GM12878 (cell line): ENCODE measurements at regions not wholly inside any gene's neighbourhood (a gene's known extent, or its start where the extent isn't known, plus 50 kb on each side); places are given as distances from the start of the nearest gene placed in this dataset.

ENCODE experiments used
- ATAC-seq: fragments of 200-7000 bp; cut with Tn5 transposase; 3 replicates; pipeline ENCODE4 v1.9.1; 2020; ENCODE audit warnings: mild to moderate bottlenecking, moderate library complexity
- BruUV-seq: library from RNA; stranded (reverse); fragments of 400-500 nt; replicated peaks from 2 replicates; lab custom pipeline; 2021; lab: Mats Ljungman, UMichigan
- CTCF ChIA-PET: fragments of 300-600 bp; sonication (Branson Sonifier 250); formaldehyde crosslinking; extraction: SDS; loops from one replicate; lab custom pipeline; 2021; ENCODE audit warnings: inconsistent platforms; lab: Yijun Ruan, JAX
- POLR2A ChIA-PET: fragments of 350-600 bp; formaldehyde crosslinking; extraction: SDS; loops from one replicate; lab custom pipeline; 2021; ENCODE audit warnings: inconsistent platforms; lab: Charles Lee
- RAD21 ChIA-PET: fragments of 300-600 bp; sonication (Branson Sonifier 250); formaldehyde crosslinking; loops from one replicate; lab custom pipeline; 2023; ENCODE audit warnings: antibody characterized with exemption; ENCODE audit not compliant: unreplicated experiment; lab: Charles Lee
- SMC1A ChIA-PET: fragments of 300-600 bp; sonication (Branson Sonifier 250); formaldehyde crosslinking; loops from one replicate; lab custom pipeline; 2023; ENCODE audit not compliant: unreplicated experiment, uncharacterized antibody; lab: Charles Lee
- DNase-seq: peaks from one replicate; pipeline ENCODE4 v3.0.0-alpha.2; 2011; ENCODE audit warnings: low read depth, low spot score
- FAIRE-seq: peaks from 3 replicates; lab custom pipeline; 2011; peaks lifted over from hg19 to GRCh38; lab: Jason Lieb, UNC
- H2AFZ ChIP-seq: 2 replicates; pipeline ENCODE4 v1.6.0; 2011; ENCODE audit warnings: low read depth, low read length, control low read depth; ENCODE audit not compliant: control insufficient read depth
- H3K27ac ChIP-seq: 2 replicates; pipeline ENCODE4 v1.5.1; 2011; ENCODE audit warnings: control low read depth; ENCODE audit not compliant: control insufficient read depth, insufficient read depth
- H3K27me3 ChIP-seq, 2 experiments: replicated peaks in 1 of 2; 2 replicates each; pipeline versions ENCODE4 v1.6.0 to v1.6.1; 2011; ENCODE audit warnings: low read length in 1 of 2; ENCODE audit not compliant: control insufficient read depth in 2 of 2, insufficient read depth in 2 of 2
- H3K36me3 ChIP-seq, 2 experiments: 2 replicates each; pipeline ENCODE4 v1.5.1; 2011; ENCODE audit warnings: low read length in 1 of 2; ENCODE audit not compliant: control insufficient read depth in 2 of 2, insufficient read depth in 2 of 2
- H3K4me1 ChIP-seq: 2 replicates; pipeline ENCODE4 v1.6.1; 2011; ENCODE audit warnings: mild to moderate bottlenecking, low read length, moderate library complexity, mixed read lengths; ENCODE audit not compliant: control insufficient read depth, insufficient read depth
- H3K4me2 ChIP-seq: 2 replicates; pipeline ENCODE4 v1.6.0; 2011; ENCODE audit warnings: control low read depth; ENCODE audit not compliant: control insufficient read depth, insufficient read depth
- H3K4me3 ChIP-seq: fragments of 200-600 bp; sonication (generic); 2 replicates; pipeline ENCODE4 v1.5.1; 2016
- H3K79me2 ChIP-seq: 2 replicates; pipeline ENCODE4 v1.6.0; 2011; ENCODE audit warnings: low read length; ENCODE audit not compliant: control insufficient read depth, insufficient read depth
- H3K9ac ChIP-seq: 2 replicates; pipeline ENCODE4 v1.8.0; 2011; ENCODE audit warnings: low read length, control low read depth, mixed read lengths; ENCODE audit not compliant: control insufficient read depth, insufficient read depth
- H3K9me3 ChIP-seq: replicated peaks from 3 replicates; pipeline ENCODE4 v1.5.1; 2011; ENCODE audit warnings: mild to moderate bottlenecking, low read length; ENCODE audit not compliant: control insufficient read depth, insufficient read depth
- H4K20me1 ChIP-seq: 2 replicates; pipeline ENCODE4 v1.6.0; 2011; ENCODE audit not compliant: control insufficient read depth, insufficient read depth
- BACH1 ChIP-seq: fragments of 450-650 bp; IDR thresholded peaks from 2 replicates; pipeline ENCODE4 v1.6.1; 2017; ENCODE audit warnings: mild to moderate bottlenecking, borderline replicate concordance
- BHLHE40 ChIP-seq, 2 experiments: fragments of 450-650 bp in 1 of 2; IDR thresholded peaks; 2 replicates each; pipeline ENCODE4 v1.6.1; 2011 to 2017; ENCODE audit warnings: low read depth in 2 of 2, borderline replicate concordance in 1 of 2, improper control_type of control experiment in 1 of 2, low read length in 1 of 2, mild to moderate bottlenecking in 1 of 2
- CHD2 ChIP-seq: IDR thresholded peaks from 2 replicates; pipeline ENCODE4 v1.6.1; 2011; ENCODE audit warnings: low read depth, low read length, improper control_type of control experiment, borderline replicate concordance
- E4F1 ChIP-seq: fragments of 450-650 bp; IDR thresholded peaks from 2 replicates; pipeline ENCODE4 v1.6.1; 2018; ENCODE audit warnings: borderline replicate concordance, mild to moderate bottlenecking; ENCODE audit not compliant: partially characterized antibody
- EED ChIP-seq: sonication (generic); IDR thresholded peaks from 2 replicates; pipeline ENCODE4 v1.6.1; 2016; ENCODE audit warnings: antibody characterized with exemption, low read depth
- EGR1 ChIP-seq, 2 experiments: IDR thresholded peaks; 1 replicate in 1 of 2; 2 replicates in 1 of 2; pipeline ENCODE4 v1.6.1; 2011 to 2012; ENCODE audit warnings: low read depth in 2 of 2, low read length in 2 of 2, borderline replicate concordance in 1 of 2, mild to moderate bottlenecking in 1 of 2, moderate library complexity in 1 of 2
- ELK1 ChIP-seq: IDR thresholded peaks from 2 replicates; pipeline ENCODE4 v1.6.1; 2012; ENCODE audit warnings: low read depth, low read length, improper control_type of control experiment
- ESRRA ChIP-seq: IDR thresholded peaks from 2 replicates; pipeline ENCODE4 v1.6.1; 2012; ENCODE audit warnings: mild to moderate bottlenecking, low read length, improper control_type of control experiment
- IRF3 ChIP-seq: fragments of 450-650 bp; IDR thresholded peaks from 2 replicates; pipeline ENCODE4 v1.6.1; 2014; ENCODE audit warnings: mild to moderate bottlenecking
- JUNB ChIP-seq: IDR thresholded peaks from 2 replicates; pipeline ENCODE4 v1.6.1; 2016; ENCODE audit warnings: antibody characterized with exemption, mild to moderate bottlenecking
- LARP7 ChIP-seq: fragments of 450-650 bp; IDR thresholded peaks from 2 replicates; pipeline ENCODE4 v1.6.1; 2017; ENCODE audit warnings: mild to moderate bottlenecking
- MAX ChIP-seq: IDR thresholded peaks from 2 replicates; pipeline ENCODE4 v1.6.1; 2012; ENCODE audit warnings: low read depth, low read length, improper control_type of control experiment
- NR2F1 ChIP-seq: fragments of 450-650 bp; conservative IDR thresholded peaks from 2 replicates; pipeline ENCODE4 v1.6.1; 2017; ENCODE audit warnings: mild to moderate bottlenecking
- POLR2AphosphoS2 ChIP-seq: IDR thresholded peaks from 2 replicates; pipeline ENCODE4 v1.6.1; 2011; ENCODE audit warnings: low read depth, mild to moderate bottlenecking, low read length, improper control_type of control experiment, moderate library complexity
- SMARCA5 ChIP-seq: fragments of 450-650 bp; IDR thresholded peaks from 2 replicates; pipeline ENCODE4 v1.6.1; 2017; ENCODE audit warnings: mild to moderate bottlenecking
- SPI1 ChIP-seq: IDR thresholded peaks from 2 replicates; pipeline ENCODE4 v1.6.1; 2011; ENCODE audit warnings: low read depth, mild to moderate bottlenecking, low read length, moderate library complexity, borderline replicate concordance; ENCODE audit not compliant: insufficient read depth
- SREBF2 ChIP-seq: IDR thresholded peaks from 2 replicates; pipeline ENCODE4 v1.6.1; 2012; ENCODE audit warnings: mild to moderate bottlenecking, low read length
- STAT3 ChIP-seq: IDR thresholded peaks from 2 replicates; pipeline ENCODE4 v1.6.1; 2011; ENCODE audit warnings: low read depth, low read length, improper control_type of control experiment
- TCF12 ChIP-seq: IDR thresholded peaks from 2 replicates; pipeline ENCODE4 v1.6.1; 2011; ENCODE audit warnings: low read depth, mild to moderate bottlenecking, low read length
- TCF3 ChIP-seq: IDR thresholded peaks from 2 replicates; pipeline ENCODE4 v1.6.1; 2012; ENCODE audit warnings: low read depth, mild to moderate bottlenecking, low read length, borderline replicate concordance; ENCODE audit not compliant: insufficient read depth
- ZNF274 ChIP-seq: IDR thresholded peaks from one replicate; pipeline ENCODE4 v1.8.0; 2011; ENCODE audit not compliant: insufficient read length, insufficient read depth
- WGBS: methylation state at CpG from one replicate; pipeline ENCODE4 v1.1.6; 2016; ENCODE audit warnings: low lambda C conversion rate; ENCODE audit not compliant: insufficient replicate concordance, insufficient coverage; ENCODE audit errors: missing lambda C conversion rate; 5-methylcytosine and 5-hydroxymethylcytosine counted together
- in situ Hi-C: fragments of 300-500 bp; cut with MboI; formaldehyde crosslinking; loops from 9 replicates; pipeline ENCODE4 v1.14.3; 2018; ENCODE audit warnings: mixed read lengths
- intact Hi-C: fragments of 100-400 bp; cut with micrococcal nuclease; formaldehyde crosslinking; loops from one replicate; pipeline ENCODE4 v1.14.2; 2022; ENCODE audit not compliant: unreplicated experiment

GRCh38 chr20:50393242-50393641, 116.9 kb upstream of the PTPN1 start (continued):
- TF ChIP-seq ZNF274 (no peak), SREBF2 (no peak), MAX (no peak), BACH1 (no peak), SPI1 (no peak), E4F1 (no peak), ESRRA (no peak), EED (no peak), POLR2AphosphoS2 (no peak), TCF3 (no peak)

GRCh38 chr20:50393990-50394561, 116.1 kb upstream of the PTPN1 start:
- H3K27me3 ChIP-seq = no peaks in the 10 kb centered on the region
- SMC1A ChIA-PET = interaction anchor here (0.6 to 1.6 kb wide), 2 partner anchors 11 to 70 kb away, joined by 3 to 6 read pairs; no protein-coding TSS in a partner anchor
- BruUV-seq = no TSS peak
- H3K79me2 ChIP-seq = no peaks in the 10 kb centered on the region
- 63% methylated on average over 24 of the region's 24 CpGs for WGBS
- H3K9ac ChIP-seq = no peak overlapping the region
- H3K4me1 ChIP-seq = peaks cover 4% of the 10 kb centered on the region; the same call in 1 of the 2 replicates
- CTCF ChIA-PET = no interaction called here
- FAIRE-seq (no peak), ATAC-seq (no peak), DNase-seq (no peak)
- in situ Hi-C loops (no loop called here), intact Hi-C loops (no loop called here)
- H3K4me2 ChIP-seq = no peak overlapping the region
- H2AFZ ChIP-seq = no peak overlapping the region
- no peaks in the 10 kb centered on the region for H3K9me3 ChIP-seq
- no peak overlapping the region for H3K4me3 ChIP-seq
- no peaks in the 10 kb centered on the region for H3K36me3 ChIP-seq
- no peak overlapping the region for H3K27ac ChIP-seq
- RAD21 ChIA-PET = no interaction called here
- H4K20me1 ChIP-seq = no peaks in the 10 kb centered on the region
- POLR2A ChIA-PET = no interaction called here
- no peak for TF ChIP-seq SMARCA5
- no peak for TF ChIP-seq BHLHE40 (IDR thresholded peaks at IDR 0.05; ENCODE audit: borderline replicate concordance in 1 of 2, low read depth in 2 of 2, low read length in 1 of 2)
- no peak for TF ChIP-seq STAT3
- TF ChIP-seq TCF12 = no peak
- no peak for TF ChIP-seq ELK1
- TF ChIP-seq NR2F1 = no peak
- no peak for TF ChIP-seq LARP7
- no peak for TF ChIP-seq EGR1 (IDR thresholded peaks at IDR 0.05; ENCODE audit: borderline replicate concordance in 1 of 2, low read depth in 2 of 2, low read length in 2 of 2)
- no peak for TF ChIP-seq CHD2
- TF ChIP-seq IRF3 = no peak
- TF ChIP-seq JUNB = no peak
